ENCODE measurements at regions not wholly inside any gene's neighbourhood (a gene's known extent, or its start where the extent isn't known, plus 50 kb on each side); places are given as distances from the start of the nearest gene placed in this dataset.

DNA sequence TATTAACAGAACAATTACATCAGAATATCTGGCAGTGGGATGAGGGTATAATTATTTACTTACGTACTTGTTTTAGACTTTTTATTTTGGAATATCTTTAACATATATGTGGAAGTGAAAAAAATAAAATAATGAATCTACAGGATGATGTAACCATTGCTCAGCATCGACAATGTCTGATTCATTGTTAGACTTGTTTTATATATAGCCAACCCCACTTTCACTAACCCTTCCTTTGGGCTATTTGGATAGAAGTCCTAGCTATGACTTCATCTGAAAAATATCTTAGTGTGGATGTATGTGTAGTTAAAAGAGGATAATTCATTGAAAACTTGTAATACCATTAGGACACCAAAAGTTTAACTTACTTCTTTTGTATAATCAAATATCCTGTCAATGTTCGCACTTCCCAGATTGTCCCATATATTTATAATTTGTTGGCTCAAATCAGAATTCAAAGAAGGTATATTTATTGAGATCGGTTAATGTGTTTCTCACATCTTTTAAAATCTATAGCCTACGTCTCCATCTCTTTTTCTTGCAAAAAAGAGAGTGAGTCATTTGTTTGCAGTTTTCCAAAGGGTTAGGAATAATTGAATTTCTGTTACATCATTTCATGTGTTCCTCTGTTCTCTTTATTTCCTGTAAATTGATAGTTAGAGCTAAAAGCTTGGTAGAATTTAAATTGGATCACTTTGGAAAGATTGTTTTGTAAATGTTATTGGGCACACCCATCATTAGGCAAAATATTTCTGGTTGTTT lies 506.1 kb upstream of the FAM98A start:
- H3K36me3 ChIP-seq (ENCODE audit: control insufficient read depth in 2 of 2, insufficient read depth in 1 of 2, low read length in 2 of 2) = no peaks in the 10 kb centered on the region
- no peak for TF ChIP-seq ZNF626 (tag by site-specific recombination; IDR thresholded peaks at IDR 0.05)
- no peak for TF ChIP-seq ZNF768 (tag by site-specific recombination; IDR thresholded peaks at IDR 0.05)
- no peak for TF ChIP-seq ZNF571 (tag by site-specific recombination; IDR thresholded peaks at IDR 0.05)
- TF ChIP-seq ZNF514 (tag by site-specific recombination; IDR thresholded peaks at IDR 0.05) = no peak
- TF ChIP-seq YY2 (tag by site-specific recombination; IDR thresholded peaks at IDR 0.05) = no peak
- no peak for TF ChIP-seq ZEB2 (tag by site-specific recombination; IDR thresholded peaks at IDR 0.05)
- no peak for TF ChIP-seq ZNF302 (tag by site-specific recombination; IDR thresholded peaks at IDR 0.05; ENCODE audit: low read depth)
- TF ChIP-seq ZBTB17 (tag by site-specific recombination; IDR thresholded peaks at IDR 0.05) = no peak
- no peak for TF ChIP-seq ZNF132 (tag by site-specific recombination; IDR thresholded peaks at IDR 0.05; ENCODE audit: borderline replicate concordance)
- TF ChIP-seq ZNF677 (tag by site-specific recombination; IDR thresholded peaks at IDR 0.05) = no peak
- no peak for TF ChIP-seq ZNF391 (tag by site-specific recombination; IDR thresholded peaks at IDR 0.05; ENCODE audit: borderline replicate concordance, low read depth)
- no peak for TF ChIP-seq ZNF350 (tag by site-specific recombination; IDR thresholded peaks at IDR 0.05)
- no peak for TF ChIP-seq MEIS1 (CRISPR knock-in tag; IDR thresholded peaks at IDR 0.05; ENCODE audit: borderline replicate concordance)
- no peak for TF ChIP-seq ZNF830 (tag by site-specific recombination; IDR thresholded peaks at IDR 0.05; ENCODE audit: low read depth)
- TF ChIP-seq, protein P1, sequence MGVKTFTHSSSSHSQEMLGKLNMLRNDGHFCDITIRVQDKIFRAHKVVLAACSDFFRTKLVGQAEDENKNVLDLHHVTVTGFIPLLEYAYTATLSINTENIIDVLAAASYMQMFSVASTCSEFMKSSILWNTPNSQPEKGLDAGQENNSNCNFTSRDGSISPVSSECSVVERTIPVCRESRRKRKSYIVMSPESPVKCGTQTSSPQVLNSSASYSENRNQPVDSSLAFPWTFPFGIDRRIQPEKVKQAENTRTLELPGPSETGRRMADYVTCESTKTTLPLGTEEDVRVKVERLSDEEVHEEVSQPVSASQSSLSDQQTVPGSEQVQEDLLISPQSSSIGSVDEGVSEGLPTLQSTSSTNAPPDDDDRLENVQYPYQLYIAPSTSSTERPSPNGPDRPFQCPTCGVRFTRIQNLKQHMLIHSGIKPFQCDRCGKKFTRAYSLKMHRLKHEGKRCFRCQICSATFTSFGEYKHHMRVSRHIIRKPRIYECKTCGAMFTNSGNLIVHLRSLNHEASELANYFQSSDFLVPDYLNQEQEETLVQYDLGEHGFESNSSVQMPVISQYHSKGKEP (tag by site-specific recombination; IDR thresholded peaks at IDR 0.05) = no peak
- no peaks in the 10 kb centered on the region for H3K4me1 ChIP-seq (ENCODE audit: control insufficient read depth, insufficient read depth, low read length)
- H3K27ac ChIP-seq (ENCODE audit: extremely low read depth, low read depth, low read length) = no peak overlapping the region
- no peaks in the 10 kb centered on the region for H3K9me3 ChIP-seq (ENCODE audit: control insufficient read depth, insufficient read depth, low read depth, low read length)
- ChIA-PET CTCF (interaction anchor here (1.3 kb wide), 1 partner anchor 9 kb away, joined by 4 read pairs; no protein-coding TSS in a partner anchor), POLR2A (no interaction called here)
- H3K4me3 ChIP-seq (ENCODE audit: low read depth, low read length) = no peak overlapping the region

DNA sequence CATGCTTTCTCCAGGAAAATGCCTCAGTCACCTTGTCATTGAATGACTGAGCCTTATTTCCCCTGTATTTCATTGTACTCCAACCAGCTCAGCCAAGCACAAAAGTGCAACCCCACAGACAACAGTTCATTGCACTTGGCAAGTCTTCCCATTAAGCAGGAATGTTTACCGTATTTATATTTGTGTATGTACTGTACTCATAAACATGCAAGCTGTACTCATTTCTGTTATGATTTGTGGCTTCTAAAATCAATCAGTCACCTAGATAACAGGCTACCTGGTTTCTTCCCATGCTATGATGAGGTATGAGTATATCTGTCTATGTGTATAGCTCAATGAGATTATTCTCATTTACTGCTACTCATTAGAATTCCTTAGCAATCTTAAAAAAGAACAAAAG lies 505.5 kb upstream of the FAM98A start:
- Histone ChIP-seq H3K4me1 (ENCODE audit: control insufficient read depth, insufficient read depth, low read length) (no peaks in the 10 kb centered on the region), H3K9me3 (ENCODE audit: control insufficient read depth, insufficient read depth, low read depth, low read length) (no peaks in the 10 kb centered on the region), H3K4me3 (ENCODE audit: low read depth, low read length) (no peak overlapping the region), H3K27ac (ENCODE audit: extremely low read depth, low read depth, low read length) (no peak overlapping the region), H3K36me3 (ENCODE audit: control insufficient read depth in 2 of 2, insufficient read depth in 1 of 2, low read length in 2 of 2) (no peaks in the 10 kb centered on the region)
- ChIA-PET POLR2A (no interaction called here), CTCF (interaction anchor here (1.3 kb wide), 1 partner anchor 9 kb away, joined by 4 read pairs; no protein-coding TSS in a partner anchor)
- TF ChIP-seq, protein P2, sequence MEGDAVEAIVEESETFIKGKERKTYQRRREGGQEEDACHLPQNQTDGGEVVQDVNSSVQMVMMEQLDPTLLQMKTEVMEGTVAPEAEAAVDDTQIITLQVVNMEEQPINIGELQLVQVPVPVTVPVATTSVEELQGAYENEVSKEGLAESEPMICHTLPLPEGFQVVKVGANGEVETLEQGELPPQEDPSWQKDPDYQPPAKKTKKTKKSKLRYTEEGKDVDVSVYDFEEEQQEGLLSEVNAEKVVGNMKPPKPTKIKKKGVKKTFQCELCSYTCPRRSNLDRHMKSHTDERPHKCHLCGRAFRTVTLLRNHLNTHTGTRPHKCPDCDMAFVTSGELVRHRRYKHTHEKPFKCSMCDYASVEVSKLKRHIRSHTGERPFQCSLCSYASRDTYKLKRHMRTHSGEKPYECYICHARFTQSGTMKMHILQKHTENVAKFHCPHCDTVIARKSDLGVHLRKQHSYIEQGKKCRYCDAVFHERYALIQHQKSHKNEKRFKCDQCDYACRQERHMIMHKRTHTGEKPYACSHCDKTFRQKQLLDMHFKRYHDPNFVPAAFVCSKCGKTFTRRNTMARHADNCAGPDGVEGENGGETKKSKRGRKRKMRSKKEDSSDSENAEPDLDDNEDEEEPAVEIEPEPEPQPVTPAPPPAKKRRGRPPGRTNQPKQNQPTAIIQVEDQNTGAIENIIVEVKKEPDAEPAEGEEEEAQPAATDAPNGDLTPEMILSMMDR (tag by site-specific recombination; IDR thresholded peaks at IDR 0.05) = no peak
- TF ChIP-seq SP2 (tag by site-specific recombination; IDR thresholded peaks at IDR 0.05) = no peak
- TF ChIP-seq, protein P3, sequence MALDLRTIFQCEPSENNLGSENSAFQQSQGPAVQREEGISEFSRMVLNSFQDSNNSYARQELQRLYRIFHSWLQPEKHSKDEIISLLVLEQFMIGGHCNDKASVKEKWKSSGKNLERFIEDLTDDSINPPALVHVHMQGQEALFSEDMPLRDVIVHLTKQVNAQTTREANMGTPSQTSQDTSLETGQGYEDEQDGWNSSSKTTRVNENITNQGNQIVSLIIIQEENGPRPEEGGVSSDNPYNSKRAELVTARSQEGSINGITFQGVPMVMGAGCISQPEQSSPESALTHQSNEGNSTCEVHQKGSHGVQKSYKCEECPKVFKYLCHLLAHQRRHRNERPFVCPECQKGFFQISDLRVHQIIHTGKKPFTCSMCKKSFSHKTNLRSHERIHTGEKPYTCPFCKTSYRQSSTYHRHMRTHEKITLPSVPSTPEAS (tag by site-specific recombination; IDR thresholded peaks at IDR 0.05) = no peak
- TF ChIP-seq, protein P4, sequence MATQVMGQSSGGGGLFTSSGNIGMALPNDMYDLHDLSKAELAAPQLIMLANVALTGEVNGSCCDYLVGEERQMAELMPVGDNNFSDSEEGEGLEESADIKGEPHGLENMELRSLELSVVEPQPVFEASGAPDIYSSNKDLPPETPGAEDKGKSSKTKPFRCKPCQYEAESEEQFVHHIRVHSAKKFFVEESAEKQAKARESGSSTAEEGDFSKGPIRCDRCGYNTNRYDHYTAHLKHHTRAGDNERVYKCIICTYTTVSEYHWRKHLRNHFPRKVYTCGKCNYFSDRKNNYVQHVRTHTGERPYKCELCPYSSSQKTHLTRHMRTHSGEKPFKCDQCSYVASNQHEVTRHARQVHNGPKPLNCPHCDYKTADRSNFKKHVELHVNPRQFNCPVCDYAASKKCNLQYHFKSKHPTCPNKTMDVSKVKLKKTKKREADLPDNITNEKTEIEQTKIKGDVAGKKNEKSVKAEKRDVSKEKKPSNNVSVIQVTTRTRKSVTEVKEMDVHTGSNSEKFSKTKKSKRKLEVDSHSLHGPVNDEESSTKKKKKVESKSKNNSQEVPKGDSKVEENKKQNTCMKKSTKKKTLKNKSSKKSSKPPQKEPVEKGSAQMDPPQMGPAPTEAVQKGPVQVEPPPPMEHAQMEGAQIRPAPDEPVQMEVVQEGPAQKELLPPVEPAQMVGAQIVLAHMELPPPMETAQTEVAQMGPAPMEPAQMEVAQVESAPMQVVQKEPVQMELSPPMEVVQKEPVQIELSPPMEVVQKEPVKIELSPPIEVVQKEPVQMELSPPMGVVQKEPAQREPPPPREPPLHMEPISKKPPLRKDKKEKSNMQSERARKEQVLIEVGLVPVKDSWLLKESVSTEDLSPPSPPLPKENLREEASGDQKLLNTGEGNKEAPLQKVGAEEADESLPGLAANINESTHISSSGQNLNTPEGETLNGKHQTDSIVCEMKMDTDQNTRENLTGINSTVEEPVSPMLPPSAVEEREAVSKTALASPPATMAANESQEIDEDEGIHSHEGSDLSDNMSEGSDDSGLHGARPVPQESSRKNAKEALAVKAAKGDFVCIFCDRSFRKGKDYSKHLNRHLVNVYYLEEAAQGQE (tag by site-specific recombination; IDR thresholded peaks at IDR 0.05) = no peak
- no peak for TF ChIP-seq ZNF501 (tag by site-specific recombination; IDR thresholded peaks at IDR 0.05)

Data from HEK293 (cell line).